ENCODE measurements at regions not wholly inside any gene's neighbourhood (a gene's known extent, or its start where the extent isn't known, plus 50 kb on each side); places are given as distances from the start of the nearest gene placed in this dataset.
A peak's percentile ranks its signal among the peaks of the same experiment; 100 is the strongest.

DNA sequence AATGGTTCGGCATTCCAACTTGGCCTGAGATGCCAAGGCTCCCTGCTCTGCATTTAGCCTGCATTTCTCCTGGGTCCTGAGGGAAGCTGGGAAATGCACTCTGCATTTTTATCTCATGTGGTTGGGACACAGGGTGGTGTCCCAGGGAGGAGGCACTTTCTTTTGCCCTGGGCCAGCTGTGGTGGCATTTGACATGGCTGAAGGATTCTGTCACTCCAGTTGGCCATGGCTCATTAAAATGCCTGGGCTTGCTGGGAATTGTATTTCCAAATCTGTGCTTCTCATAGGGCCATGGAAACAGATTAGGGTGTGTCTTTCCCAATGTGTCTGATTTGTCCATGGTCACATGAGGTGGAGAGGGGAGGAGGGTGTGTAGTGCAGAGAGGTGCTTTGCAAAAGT, 128.3 kb upstream of the RGMA start:
- DNase-seq = no peak

DNA sequence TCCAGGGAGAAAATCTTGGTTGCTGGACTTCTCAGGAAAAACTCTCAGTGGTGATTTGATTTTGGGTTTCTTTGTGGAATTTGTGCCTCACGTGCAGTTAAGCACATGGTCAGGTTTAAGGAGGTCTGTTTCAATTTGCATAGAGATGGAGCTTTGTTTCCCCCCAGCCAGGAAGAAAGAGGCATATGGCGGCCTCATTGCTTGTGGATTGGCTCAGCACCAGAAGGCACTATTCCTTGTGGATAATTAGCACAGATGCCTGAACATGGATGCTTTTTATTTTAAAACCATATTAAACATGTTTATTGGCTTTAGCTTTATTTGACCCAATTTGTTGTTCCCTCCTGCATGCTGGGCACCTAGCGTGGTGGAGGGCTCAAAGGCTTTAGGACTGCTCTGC, 125.1 kb upstream of the RGMA start:
- no peak for DNase-seq

DNA sequence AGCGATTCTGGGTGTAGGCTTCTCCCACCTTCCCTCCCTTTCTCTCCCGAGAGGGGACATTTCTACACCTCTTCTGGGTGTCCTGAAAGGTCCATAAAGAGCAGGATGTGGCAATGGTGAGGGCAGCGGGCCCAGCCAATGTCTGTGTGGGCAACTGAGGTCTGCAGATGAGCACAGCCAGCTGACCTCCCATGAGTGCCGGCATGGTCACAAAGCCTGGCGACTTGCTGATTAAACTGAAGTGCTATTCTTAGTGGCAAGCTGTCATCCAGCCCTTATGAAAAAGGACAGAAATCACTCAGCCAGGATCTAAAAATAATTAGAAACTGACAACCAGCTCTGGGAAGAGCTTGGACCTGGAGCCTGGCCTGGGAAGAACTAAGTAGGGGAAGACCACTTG, 124.3 kb upstream of the RGMA start:
- no peak for DNase-seq

DNA sequence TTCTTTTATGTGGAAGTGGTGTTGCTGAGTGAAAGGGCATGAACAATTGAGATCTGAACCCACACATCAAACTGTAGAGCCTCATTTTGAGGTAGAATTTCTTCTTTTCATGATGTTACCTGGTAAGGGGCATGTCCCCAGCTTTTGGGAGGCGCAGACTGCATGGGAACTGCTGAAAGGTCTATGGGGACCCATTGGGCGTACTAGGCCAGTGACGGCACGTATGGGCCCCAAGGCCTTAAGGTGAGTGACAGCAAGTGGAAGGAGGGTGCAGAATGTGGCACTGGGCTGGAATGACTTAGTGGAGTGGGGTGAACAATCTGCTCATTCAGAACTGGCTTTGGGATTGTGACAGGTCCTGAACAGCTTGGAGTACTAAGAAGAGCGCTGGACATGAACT, 123.6 kb upstream of the RGMA start:
- DNase-seq = no peak

DNA sequence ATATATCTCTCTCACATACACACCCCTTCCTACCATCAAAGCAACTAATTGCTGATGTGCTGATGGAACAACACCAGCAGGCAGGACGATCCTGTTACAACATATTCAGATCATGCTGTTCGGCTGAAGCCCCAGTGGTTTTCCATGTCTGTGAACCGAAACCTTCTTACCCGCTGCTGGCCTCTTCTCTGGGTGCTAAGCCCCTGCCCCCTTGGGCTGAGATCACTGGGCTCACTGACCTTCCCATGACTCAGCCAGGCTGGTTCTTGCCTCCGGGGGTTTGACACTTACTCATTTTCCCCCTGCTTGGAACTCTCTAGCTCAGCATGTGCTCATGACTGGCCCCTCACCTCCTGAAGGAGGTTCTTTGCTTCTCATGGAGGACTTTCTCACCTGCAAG, 122.0 kb upstream of the RGMA start:
- no peak for DNase-seq

DNA sequence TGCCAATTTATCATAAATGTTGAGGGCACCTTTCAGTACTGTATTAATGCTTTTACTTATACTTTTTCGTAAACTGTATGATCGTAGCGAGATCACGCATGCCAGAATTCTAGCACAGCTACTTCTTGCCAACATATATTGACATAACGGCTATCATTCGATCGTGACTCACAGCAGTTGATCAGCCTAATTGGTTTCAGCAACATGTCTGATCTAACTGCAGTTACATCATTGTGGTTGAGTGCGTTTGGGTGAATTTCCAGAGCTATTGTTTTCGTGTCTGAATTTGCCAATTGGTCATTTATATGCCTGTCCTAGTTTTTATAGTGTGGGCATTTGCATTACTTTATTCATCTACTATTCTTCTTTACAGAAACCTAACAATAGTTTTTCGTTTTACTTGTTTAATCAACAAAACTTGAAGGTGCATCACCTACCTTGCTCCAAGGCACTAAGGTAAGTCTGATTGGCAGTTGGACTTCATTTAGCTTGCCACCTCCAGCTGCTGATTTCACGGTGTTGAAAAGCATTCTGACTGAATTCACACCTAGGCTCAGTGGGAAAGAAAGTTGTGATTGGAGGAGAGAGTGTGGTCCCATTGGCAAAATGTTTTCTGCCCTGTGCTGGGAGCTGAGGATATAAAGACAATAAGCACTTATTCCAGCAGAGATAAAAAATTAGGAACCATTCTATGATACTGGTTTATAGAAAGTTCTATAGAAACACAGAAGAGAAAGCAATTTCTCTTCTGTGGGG, 120.9 kb upstream of the RGMA start:
- peak; percentile 70 for DNase-seq

DNA sequence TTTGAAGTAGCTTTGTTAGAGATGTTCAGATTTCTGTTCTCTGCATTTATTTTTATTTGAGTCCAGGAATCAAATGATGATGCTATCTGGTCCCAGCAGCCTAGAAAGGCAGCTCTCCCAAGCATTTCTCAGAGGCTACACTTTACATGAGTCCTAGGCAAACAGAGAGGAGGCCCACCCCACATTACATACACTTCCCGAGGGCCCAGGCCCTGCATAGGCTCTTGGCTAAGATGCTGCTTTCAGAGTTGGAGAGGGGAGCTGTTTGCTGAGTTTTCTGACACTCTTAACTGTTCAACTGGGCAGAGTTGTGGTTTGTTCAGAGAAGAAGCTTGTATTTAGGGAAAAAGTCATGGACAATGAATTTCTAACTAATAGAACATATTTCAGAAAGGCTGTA, 117.9 kb upstream of the RGMA start:
- no peak for DNase-seq

DNA sequence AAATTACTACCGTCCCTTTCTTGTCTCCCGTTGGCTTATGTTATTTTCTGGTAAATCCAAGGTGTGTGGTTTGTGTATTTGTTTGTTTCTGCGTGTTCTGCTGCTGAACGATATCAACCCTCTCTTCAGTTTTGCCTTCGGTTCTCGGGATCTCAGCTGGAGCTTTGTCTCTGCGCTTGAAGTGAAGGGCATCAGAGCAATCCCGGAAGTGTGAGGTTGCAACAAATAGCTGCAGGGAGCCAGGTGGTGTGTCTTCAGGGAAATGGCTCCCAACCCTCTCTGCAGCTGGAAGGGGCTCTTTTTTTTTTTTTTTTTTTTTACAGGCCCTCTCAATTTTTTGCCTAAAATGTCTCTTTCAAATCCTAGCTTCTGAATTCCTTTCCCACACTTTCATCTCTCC, 116.4 kb upstream of the RGMA start:
- DNase-seq = no peak

DNA sequence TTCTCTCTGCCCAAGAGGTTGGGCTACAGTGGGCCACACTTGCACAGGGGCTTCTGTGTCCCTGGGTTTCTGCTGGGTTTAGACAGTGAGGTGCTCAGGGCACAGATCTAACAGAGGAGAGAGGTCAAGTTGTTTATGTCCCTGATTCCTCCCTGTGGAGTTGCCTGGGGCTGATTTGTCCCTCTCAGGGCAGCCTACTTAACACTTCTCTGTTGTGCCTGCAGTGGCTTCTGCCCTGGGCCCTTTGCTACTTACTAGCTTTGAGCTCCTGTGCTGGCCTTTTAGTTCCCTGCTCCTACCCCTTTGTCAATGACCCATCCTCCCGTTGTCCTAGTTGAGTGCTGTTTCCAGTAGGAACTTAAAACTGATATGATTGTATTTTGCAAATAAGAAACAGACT, 114.0 kb upstream of the RGMA start:
- no peak for DNase-seq

DNA sequence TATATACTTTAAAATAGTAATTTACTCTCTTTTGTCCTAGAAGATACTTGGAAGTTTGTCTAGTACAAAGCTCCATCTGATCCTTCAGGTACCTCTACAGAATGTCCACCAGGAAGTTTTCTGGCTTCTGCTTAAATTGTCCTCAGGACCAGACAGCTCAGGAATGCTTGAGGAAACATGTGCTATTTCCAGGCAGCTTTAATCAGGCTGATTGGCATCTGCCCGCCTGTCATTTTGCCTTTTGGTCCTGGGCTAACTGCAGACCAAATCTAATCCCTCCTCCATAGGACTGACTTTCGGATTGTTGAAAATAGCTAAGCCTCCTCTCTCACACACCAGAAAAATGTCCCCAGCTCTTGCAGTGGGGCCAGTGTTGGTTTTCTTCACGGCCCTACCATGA, 113.4 kb upstream of the RGMA start:
- DNase-seq = no peak

DNA sequence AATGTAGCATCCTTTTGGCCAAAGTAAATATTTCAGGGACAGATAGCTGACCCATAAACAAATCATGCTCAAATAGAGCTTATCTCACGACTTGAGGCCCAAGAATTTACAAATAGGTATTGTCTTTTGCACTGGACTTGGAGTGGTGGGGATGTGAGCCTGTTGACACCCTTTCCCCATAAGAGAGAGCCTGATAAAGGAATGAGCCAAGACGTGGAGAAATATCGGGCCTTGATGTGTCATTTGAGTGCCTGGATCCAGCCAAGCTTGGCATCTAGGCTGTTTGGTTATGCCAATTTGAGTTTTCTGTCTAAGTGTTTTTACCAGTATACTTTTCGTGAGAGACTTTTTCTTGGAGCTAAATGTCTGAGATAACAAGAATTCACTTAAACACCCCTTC, 112.9 kb upstream of the RGMA start:
- no peak for DNase-seq

DNA sequence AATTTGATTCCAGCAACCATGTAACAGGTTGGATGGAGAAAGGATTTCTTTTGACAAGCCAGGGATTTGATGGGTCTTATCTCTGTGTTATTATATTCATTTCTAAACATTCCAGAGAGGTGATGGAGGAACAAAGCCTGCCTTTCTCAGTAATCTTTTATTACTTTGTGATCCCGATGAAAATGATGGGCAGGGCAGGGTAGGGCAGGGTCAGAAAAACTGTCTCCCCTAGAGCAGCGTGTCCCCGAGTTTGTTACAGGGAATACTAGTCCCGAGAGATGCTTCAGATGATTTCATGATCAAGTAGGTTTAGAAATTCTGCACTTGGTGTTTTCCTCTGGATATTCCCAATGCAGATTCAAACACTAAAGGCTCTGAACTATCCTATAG, 111.8 kb upstream of the RGMA start:
- no peak for DNase-seq

DNA sequence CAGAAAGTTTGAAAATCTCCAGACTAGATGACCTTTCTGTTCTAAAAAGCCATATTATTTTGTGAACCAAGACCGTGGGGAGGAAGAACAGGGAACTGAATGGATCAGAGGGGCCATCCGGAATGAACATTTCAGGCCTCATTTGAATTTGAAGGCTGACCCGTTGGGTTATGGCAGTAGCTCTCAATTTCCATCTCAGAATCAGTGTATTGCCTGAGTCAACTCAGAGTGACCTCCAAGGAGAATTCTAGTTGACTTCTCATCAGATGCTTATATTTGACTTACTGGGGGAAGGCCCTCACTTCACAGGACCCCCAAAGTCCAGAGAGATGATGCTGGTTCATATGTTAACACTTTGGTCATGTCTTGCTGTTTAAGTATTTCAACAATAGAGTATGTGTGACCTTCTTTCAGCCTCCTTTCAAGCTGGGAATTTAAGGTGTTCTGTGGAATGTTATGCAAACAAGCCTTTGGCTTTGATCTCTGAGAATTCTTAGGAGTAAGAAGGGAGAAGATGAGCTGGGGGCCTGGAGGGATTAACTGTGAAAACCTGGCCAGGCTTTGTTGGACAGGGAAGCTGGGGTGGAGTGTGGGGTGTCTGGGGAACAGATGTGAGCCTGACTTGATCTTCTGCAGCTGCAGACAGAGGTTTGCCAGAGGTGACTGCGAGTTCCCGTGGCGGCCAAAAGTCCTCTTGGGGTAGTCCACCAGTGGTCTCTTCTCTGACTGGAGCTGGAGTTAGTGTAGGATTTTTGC, 111.2 kb upstream of the RGMA start:
- DNase-seq = no peak

DNA sequence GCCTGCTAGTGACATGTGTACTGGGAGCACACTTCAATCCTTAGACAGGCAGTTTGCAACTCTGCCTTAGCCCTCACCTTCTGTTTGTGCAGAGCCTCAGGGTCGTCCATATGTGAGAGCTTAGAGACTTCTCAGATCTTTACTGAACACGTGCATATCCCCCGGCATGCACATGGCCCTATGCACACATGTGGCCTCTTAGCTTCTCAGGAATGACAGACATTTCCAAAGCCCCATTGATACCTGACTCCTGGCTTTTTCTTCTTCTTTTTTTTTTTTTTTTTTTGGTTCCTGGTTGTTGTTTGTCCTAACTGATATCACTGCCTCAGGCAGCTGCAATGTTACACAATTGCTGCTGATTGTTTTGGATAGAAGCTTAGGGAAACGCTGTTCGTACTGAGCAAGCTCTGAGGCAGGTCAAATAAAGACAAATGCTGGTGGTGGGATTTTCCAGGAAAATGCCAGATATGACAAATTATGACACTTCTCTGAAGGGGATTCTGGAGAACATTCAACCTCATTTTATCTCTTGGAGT, 107.2 kb upstream of the RGMA start:
- no peak for DNase-seq

DNA sequence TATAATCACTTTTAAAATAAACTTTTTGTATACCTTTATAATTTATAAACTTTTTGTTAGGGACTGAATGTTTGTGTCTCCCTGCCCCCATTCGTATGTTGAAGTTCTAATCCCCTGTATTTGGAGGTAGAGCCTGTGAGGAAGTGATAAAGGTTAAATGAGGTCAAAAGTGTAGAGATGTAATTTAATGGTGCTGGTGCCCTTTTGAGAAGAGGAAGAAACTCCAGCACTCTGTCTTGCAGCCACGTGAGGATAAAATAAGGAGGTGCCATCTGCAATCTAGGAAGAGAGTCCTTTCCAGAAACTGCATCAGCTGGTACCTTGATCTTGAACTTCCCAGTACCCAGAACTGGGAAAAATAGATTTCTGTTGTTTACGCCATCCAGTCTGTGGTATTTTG, 106.1 kb upstream of the RGMA start:
- no peak for DNase-seq

DNA sequence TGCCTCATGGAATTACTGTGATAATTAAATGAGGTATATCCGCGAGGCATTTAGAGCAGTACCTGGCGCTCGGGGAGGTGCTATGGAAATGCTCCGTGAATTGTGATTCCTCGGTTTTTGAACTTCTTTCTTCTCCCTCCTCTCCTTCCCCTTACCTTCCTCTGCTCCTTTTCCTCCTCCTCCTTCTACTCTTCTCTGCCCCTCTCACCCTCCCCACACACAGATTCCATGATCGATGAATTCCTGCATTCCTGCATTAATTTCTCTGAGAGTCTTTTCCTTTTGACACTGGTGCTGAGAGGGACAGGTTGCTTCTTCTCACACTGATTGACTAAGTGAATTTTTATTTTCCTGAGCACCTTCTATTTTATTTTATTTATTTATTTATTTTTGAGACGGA, 101.2 kb upstream of the RGMA start:
- DNase-seq = no peak

DNA sequence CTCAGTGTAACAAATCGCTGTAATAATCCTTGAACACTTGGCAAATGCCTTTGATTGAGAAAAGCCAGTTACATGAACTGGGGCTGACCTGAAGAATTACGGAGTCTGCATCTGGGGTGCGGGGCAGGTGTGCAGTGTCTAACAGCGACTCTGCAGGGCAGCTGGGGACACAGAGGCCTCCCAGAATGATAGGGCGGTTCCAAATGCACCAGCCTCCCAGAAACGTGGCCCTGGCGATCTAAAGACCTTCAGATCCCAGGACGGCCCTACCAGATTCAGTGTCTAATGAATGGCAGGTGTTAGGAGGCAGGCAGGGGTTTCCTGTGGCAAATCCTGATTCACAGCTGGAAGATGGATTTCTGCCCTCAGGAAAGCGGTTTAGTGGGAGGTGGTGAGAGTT, 100.5 kb upstream of the RGMA start:
- no peak for DNase-seq

DNA sequence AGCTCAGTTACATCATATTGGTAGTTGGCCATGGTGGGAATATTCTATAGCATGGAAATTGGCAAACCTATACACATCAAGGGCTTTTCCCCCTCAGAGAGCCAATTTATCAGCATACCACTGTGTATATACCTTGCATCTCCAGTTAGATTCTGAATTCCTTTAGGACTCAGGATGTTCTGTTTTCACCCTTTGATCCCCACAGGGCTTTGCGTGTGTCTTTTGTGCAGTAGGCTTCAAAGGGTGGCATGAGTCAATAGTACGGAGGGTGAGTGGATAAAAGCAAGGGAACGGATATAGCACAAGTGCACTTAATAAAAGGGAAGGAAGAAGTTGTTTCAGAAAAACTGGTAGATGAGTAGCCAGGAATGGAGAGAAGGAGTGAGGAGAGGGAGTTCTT, 99.2 kb upstream of the RGMA start:
- DNase-seq = no peak

DNA sequence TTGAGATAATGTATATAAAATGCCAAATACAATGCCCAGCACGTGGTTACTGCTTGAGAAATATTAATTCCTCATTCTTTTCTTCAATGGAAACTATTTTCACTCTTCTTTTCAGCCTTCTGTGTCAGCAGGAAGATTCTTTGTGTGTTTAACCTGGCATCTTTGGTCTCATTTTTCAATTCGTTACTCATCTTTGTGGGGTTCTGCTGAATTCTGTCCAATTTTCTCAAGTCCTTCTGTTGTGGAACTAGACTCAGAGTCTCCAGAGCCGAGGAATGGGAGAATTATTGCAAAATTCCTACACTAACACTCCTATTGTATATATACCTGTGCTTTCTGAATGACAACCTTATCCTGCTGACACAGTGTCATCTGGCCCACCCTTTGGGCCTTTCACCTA, 96.8 kb upstream of the RGMA start:
- peak; percentile 70 for DNase-seq

DNA sequence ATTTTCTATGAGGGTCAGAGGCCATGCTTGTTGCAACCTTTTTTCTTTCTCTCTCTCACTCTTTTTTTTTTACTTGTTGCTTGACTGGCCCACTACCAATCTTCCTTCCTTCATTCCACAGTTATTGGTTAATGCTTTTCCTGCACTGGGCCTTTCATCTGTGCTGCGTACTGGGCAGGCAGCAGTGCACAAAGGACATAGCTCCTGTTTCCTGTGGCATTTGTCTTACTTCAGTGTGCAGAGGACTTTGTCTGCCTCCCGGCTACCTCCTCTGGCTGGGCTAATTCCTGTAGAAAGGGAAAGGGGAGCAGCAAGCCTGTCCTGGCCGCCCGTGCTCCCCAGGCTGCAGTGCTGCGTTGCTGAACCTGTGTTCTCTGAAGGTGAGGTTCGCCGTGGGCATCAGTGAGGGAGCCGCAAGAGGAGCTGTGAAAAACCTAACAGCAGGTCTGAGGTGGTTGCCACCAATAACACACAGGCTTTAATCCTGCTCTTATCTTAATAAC, 93.7 kb upstream of the RGMA start:
- DNase-seq = no peak

DNA sequence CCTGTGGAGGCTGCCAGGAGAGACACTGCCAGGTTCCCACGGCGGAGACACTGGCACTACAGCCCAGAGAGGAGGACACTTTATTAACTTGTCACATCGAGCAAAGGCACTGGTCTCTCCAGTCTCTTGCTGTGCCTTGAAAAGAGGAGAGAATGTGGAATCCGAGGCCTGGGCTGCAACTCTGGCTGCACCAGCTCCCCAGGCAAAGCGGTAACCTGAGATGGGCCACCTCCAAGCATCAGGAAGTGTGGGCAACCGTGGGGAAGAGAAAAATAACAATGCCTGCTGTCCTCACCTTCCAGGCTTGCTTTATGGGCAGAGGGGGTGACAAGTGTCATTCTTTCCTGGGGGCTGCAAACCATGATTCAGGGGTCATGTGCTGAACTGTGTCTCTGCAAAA, 91.6 kb upstream of the RGMA start:
- DNase-seq = no peak

DNA sequence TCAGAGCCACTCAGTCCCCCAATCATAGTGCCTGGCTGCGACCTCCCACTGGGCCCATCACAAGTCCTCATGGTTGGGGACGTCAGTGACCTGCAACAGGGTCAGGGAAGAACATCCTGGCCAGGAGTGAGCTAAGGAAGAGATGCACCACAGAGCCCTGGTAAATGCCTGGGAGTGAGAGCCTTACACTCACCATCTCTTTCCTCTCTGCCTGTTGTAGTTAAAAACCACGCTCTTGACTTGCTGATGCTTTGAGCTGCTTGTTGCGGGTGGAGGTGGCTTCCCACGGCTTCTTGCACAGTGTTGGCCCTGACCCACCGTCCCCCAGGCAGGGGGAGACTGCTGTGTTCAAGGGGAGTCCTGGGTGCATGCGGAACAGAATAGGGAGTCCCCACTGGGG, 91.1 kb upstream of the RGMA start:
- DNase-seq = peak; percentile 22

DNA sequence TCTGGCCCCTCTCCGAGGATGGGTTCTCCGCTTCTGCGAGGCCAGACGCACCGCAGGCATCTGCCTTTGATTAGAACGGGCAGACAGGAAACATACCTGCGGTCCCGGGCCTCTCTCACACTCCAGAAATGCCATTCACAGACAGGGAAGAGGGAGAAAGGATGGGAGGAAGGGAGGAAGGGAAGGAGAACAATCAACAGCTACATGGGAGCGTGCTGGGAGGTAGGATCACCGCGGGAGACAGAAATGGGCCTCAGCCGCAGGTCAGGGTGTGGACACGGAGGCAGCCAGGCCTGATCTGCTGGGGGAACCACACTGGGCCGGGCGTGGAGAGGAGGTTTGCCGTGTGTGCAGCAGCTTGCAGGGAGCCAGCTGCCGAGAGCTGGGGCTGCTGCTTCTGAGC, 90.7 kb upstream of the RGMA start:
- DNase-seq = peak; percentile 98

DNA sequence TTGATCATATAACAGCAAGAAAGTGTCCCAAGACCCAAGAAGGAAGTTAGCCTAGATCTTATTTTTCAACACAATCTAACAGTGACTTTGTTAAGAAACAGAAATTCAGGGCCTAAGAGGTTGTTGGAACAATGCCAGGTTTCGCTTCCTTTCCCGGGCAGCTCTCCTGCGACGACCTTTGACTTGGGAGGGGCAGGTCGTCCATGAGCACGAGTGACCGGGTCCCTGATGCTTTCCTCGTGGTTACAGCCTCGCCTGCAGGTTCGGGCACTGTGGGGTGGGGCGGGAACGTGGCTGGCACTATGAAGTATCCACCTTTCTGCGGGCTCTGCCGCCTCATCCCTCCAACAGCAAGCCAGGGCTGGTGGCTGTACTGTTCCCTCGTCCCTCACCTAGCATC, 90.1 kb upstream of the RGMA start:
- DNase-seq = peak; percentile 25

All from fibroblast of upper back skin (primary cell).